Activated T-helper 1 cell treated with Interleukin-2 at 50 U/mL for 16 hours (primary cell): ENCODE measurements at regions not wholly inside any gene's neighbourhood (a gene's known extent, or its start where the extent isn't known, plus 50 kb on each side); places are given as distances from the start of the nearest gene placed in this dataset.
"Not testable (repeated sequence)": the region's sequence is repeated elsewhere in the genome, so short reads cannot be mapped to it uniquely, and the experiment has no call there.

Experiments used
- DNase-seq: peaks from one replicate; pipeline ENCODE4 v3.0.0-alpha.2; 2020; ENCODE audit warnings: low read depth

DNA sequence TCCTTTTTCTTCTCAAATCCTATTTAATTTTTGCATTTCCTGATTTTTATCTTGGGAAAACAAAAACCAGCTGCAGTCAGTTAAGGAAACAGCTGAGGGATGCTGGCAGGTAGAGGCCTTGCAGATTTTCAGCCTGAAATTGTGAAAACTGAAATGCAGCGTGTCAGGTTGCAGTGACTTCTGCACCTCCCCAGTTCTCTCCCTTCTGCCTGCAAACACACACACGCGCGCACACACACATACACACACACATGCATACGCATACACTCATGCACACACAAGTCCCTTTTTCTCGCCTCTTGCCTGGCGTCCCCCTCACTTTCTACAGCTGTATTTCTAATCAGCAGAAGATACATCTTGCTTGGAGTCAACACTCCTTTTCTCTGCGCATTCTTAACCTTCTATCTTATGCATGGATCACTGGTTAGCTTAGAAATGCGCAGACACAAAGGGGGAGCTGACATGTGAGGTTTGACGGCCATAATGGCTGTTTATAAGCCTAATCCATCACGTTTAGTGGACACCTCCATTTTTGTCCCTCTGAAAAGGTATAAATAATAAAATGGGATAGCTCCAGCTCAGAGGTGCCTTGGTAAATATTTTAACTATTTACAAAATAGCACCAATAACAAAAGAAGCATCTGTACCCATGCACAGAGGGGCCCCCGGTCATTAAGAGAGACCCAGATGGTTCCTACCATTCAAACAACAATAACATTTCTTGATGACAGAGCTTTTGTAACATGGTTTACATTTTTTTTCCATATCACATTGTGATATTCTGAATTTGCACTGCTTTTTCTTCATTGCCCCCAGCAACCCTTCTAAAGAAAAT lies 392.1 kb upstream of the SALL1 start:
- DNase-seq, result no peak

DNA sequence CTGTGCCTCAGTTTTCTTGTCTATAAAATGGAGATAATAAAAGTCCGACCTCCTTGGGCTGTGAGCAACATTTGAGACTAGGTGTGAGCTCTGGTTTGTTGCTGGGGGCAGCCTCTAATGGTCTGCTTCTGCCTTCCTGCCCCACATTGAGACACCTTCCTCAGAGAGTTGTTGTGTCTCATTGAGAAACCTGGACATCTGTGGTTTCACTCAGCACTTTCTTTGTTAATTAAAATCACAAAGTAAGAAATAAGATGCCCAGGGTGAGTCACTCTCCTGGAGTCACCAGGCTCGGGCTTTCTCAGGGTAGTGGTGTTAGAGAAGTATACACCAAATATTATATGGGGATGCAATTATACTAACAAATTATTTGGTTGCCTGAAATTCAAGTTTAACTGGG lies 389.2 kb upstream of the SALL1 start:
- DNase-seq, result no peak

DNA sequence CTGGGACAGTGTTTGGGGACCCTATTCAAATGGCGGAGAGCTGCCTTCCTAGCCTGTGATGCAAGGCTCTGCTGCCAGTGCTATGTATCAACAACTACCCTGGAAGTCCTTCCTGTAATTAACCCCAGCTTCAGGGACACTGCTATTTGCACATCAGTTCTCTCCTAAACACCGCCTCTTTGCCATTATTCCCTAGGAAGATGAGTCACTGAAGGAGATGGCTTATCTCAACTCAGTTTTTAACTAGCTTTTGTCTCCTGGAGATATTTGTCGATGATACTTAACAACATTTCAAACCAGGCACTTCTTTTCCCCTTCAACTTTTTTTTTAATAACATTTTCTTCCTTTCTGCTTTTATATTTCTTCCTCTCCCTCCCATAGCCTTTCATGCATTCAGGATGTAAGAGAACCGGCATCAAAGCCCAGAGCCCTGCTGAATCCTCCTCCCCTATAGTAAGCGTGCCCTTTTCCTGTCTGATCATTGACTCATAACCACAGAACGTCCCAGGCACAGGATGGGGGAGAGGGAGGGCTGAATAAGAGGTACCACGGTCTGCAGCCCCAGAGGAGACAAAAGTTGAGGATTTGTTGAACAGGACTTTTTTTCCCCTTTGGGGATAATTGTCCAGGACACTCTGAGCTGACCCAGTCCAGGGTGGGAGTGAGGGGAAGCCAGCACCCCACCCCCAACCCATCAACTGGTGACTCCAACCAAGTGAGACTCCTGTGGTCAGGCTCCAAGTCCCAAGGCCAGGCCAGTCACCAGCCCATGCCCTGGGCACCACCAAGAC lies 387.8 kb upstream of the SALL1 start:
- no peak for DNase-seq

DNA sequence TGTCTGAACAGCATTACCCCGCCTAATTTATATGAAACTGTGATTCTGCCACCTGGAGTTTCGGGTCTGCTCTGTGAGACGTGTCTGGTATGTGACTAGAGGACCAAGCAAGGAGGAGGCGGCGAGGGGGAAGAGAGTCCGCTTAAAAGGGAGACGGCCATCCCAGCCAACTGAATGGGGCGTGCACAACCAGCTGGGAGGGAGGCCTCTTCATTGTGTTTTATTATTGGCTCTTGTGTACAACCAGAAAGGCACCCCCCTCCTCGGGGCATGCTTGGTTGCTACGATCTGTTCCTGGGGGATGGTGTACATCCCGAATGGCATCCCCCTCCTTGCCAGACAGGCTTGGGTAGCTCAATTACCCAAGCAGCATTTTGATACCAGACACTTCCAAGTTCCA lies 384.5 kb upstream of the SALL1 start:
- no peak for DNase-seq

DNA sequence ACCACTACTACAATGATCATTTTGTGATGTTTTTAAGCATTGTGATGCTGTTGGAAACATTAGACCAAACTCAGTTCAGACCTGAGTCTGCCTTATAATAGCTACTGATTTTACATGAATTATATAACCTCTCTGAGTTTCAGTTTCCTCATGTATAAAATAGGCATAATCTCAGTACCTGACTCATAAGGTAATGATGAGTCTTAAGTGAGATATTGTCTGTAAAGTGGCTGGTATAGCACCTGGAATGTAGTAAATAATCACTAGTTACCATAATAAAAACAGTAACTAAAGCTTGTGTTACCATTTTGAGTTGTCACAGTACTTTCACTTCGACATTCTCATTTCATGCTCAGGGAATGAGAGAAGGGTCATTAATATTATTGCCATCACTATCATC lies 381.5 kb upstream of the SALL1 start:
- DNase-seq, result no peak

DNA sequence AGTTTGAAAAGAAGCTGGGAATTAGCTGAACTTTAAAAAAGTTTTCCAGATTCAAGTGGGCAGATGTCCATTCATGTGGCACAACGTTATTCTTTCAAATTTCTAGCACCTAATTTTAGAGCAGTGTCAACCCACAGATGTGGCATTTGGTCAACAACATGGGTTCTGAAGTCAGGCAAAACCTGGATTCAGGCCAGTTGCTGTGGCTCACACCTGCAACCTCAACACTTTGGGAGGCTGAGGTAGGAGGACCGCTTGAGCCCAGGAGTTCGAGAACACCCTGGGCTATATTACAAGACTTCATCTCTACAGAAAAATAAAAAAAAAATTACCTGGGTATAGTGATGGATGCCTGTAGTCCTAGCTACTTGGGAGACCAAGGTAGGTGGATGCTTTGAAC lies 380.2 kb upstream of the SALL1 start:
- no peak for DNase-seq

DNA sequence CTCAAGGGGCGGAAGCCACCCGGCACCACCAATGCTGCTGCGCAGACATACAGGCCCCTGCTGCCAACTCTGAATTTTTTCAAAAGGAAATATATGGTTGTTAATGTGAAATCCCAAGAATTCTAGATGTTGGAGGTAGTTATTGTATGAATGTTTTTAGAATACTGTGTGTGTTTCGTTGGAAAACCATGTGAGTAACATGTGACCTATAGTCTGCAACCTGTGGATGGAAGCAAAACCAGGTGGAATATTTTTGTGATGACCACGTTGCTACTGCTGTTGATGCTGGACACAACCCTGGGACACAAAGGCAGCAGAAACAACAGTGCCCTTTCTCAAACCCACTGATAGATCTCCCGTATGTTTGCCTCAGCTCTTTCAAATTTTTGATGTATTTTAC lies 376.3 kb upstream of the SALL1 start:
- no peak for DNase-seq

DNA sequence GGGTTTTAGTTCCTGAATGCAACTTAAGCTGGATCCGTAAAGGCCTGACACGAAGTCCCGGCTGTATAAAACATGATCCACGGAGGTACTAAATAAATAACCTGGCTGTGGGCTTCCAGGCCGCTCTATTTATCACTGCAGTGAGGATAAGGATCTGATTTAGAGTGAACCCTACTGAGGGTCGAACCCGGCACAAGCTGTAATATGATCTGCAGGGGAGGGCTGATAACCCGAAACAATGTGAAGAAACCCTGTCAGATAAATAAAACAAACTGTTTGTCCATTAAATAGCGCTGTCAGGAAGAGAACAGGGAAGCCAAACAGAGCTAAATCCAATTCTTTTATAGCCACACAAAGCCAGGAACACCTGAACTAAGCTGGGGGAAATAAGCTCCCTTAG lies 375.6 kb upstream of the SALL1 start:
- DNase-seq, result no peak

DNA sequence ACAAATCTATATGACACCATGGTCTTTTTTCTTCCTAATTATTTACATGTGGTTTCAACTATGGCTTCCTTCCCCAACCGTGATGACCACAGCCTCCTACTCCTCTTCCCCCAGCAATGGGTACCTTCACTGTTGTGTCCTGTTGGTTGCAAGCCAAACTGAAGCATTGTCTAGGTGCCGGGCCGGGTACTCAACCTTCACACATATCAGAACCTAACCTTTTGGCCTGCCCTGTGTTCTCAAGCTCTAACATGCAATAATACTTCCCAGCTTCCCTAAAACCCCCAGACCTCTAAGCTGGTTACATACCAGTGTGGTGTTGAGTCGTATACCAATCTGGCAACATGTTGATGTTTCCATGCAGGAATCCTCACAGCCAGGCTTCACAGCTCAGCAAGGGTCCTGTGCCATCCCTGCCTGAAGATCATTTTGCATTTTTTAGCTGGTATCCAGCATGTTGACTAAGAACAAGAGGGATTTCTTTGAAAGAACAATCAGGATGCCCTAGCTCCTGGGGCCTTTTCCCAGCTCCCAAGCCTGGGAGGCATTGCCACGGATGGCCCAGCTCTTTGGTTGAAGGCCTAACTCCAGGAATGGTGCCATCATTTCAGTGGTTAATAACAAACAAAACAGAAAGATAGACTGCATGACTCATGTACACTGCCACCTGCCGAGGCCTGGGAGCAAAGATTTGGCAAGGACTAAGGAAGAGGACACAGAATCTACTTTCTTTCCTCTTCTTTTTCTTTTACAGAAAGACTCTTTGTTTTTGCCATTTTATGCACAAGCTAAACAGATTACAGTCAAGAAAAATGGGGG lies 373.7 kb upstream of the SALL1 start:
- DNase-seq, result no peak

DNA sequence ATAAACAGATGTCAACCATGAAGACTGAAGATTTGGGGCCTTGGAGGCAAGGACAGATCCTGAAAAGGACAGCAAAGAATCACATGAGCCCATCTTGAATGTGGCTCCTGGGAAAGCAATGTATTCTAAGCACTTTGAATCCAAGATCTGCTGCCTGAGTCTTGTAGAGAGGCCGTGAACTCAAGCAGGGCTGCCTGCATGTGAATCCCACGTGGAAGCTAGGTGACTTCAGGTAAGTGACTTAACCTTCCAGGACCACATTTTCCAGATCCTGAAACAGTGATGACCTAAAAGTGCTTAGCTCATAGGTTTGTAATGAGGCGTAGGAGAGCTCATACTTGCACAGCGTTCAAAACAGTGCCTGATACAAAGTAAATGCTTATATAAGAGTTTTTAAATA lies 373.0 kb upstream of the SALL1 start:
- no peak for DNase-seq

DNA sequence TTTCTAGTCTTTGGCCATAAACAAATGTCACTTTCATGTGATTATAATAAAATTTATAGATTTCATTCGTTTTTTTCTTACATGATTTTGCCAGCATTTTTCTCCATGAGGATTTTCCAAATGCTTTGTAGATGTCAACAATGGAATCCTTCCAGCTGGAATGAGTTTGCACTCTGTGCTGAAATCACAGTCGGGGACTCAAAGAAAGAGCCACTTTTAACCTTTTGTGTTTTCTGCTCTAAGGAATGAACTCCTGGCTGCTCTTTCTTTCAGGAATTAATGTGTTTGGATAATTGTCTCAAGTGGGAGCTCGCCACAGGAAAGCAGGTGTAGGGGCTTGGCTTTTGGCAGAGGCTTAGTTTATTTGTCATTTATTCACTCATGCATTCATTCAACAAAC lies 372.3 kb upstream of the SALL1 start:
- no peak for DNase-seq

DNA sequence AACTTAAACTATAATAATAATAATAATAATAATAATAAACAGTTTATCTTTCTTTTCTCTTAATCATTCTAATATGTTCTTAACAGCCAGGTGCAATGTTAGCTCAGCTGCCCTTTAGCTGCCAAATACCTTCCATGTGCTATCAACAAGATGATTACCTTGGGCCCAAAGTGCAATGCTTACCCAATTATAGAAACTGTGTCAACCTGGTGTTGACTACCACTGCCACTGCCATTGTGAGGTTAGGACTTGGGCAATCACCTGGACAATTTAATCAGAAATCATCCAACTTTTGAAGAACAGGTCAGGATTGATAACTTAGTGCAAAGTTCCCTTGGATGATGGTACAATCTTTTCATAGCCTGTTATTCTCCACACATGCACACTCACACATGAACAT lies 371.8 kb upstream of the SALL1 start:
- no peak for DNase-seq

DNA sequence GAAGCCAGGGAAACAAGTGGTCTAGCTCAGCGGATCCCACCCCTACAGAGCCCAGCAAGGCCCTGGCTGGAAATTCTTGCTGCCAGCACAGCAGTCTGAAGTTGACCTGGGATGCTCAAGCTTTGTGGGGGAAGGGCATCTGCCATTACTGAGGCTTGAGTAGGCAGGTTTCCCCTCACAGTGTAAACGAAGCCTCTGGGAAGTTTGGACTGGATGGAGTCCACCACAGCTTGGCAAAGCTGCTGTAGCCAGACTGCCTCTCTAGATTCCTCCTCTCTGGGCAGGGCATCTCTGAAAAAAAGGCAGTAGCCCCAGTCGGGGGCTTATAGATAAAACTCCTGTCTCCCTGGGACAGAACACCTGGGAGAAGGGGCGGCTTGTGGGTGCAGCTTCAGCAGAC lies 365.9 kb upstream of the SALL1 start:
- DNase-seq, result not testable (repeated sequence)

DNA sequence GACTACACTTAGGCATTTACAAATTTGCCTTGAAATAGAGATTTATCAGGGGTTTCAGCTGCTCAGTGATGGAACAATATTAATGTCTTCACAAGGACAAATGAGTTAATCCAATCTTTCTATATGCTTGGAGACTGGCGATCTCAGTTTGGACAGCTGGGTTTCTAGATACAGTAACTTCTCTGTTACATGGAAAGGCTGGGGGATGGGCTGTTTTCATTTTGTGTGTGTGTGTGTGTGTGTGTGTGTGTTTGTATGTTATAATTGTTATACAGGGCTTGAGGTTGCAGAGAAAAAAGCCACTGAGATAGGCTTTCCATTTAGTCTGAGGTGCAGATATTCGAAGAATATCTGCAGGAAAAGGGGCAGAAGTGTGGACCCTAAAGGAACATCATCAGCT lies 359.3 kb upstream of the SALL1 start:
- DNase-seq, result no peak

DNA sequence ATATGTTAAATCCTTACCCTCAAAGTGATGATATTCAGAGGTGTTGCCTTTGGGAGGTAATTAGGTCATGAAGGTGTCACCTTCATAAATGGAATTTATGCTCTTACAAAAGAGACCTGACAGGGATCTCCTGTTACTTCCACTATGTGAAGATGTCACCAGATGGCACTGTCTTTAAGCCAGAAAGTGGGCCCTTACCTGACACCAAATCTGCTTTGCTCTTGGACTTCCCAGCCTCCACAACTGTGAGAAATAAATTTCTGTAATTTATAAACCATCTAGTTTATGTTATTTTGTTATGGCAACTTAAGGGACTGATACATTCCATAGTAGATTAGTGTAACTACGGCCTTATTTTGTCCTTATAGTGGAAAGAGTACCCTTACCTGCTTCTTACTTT lies 358.3 kb upstream of the SALL1 start:
- no peak for DNase-seq

DNA sequence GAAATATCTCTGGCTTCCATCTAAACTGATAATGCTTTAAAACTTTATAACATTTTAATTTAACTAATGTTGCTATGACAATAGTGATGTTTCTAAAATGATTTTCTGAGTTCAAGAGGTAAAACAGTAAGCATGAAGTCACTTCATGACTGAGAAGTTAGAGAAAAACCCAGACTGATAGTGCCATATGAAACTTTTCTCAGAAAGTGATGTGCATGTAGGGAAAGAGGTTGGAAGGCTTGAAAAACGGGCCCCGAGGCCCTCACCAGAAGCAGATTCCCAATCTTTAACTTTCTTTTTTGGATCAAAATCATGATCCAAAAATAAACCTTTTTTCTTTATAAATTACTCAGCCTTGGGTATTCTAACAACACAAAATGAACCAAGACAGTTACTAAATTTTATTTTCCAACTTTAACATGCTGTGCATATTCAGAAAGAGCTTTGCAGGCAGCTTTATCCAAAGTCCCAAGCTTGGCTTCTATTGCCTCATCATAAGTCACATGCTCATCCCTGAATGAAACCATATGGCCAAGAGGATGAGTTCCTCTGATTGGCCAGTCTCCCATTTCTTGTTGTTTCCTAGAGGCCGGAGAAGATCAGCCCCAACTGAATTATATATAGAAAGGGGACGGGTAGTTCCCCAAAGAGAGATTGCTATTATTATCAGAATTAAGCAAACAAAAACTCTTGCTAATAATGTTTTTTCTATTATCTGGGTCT lies 357.6 kb upstream of the SALL1 start:
- no peak for DNase-seq

DNA sequence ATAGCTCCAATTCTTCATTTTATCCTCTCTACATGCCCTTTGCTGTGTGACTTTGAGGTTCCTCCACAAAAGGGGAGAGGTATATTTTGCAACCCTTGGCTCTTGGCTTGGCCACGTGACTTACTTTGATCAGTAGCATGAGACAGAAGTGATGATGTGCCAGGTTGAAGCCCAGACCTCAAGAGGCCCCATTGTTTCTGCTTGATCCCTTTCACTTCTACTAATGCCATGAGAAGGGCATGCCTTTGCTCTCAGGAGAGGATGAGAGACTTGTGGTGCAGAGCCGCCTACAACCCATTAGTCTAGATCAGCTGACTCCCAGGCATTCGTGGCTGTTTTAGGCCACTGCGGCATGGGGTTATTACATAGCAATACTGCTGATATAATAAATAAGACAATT lies 356.2 kb upstream of the SALL1 start:
- DNase-seq, result no peak

DNA sequence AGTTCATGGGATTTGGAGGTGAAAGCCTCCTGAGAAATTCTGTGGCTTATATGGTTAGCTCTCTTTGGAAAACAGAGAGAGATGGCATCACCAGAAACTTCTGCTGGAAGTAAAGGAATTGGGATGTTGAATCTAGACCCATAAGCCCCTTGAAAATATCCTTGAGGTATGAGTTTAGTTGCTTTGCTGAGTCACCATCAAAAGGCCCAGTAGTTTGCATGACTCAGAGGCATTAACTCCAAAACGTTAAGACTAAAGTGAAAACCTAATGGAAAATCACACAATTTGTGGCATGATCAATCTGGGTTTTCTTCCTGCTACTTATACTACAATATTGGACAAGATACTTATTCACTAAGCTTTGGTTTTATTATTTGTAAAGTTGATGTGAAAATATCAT lies 349.2 kb upstream of the SALL1 start:
- DNase-seq, result no peak

DNA sequence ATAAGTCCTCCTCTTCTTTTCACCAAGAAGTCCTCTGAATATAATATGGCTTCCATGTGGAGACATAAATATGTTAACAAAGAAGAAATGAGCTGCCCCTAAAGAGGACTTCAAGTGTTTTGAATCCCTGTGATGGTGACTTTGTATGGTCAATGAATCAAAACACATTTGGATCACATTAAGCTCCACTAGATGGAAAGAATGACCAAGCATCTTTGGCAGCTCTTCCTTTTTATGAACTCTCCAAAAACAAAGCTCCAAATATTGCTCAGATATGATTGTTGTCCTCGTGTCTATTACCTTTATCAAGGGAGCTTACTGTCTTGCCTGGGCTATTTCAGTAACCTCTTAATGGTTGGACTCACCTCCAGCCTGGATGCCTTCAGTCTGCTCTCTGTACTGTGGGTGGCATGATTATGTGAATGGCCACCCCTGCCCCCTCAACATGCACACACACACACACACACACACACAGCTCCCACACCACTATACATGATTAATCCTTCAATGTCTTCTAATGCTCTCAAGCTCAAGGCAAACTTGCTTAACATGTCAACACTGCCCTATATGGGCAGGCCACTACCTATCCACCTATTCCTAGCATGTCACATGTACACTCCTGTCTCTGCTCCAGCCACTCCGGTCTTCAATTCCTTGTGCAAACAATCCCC lies 346.6 kb upstream of the SALL1 start:
- no peak for DNase-seq

DNA sequence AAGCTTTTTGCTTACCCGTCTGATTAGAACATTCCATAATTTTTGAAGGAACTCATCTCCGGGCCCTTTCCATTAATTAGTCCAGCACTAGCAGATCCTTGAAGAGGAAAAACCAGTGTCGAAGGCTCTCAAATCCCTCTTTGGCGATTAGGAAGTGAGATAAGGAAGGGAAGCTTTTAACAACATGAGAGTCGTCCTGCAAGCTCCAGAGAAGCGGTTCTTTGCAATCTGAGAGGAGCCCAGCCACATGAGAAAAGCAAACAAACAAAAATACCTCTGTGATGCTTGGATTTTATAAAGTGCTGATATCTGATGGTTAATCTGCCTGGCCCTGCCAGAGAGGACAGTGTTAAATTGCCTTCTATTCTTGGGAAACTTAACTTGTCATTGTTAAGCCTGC lies 339.8 kb upstream of the SALL1 start:
- no peak for DNase-seq

DNA sequence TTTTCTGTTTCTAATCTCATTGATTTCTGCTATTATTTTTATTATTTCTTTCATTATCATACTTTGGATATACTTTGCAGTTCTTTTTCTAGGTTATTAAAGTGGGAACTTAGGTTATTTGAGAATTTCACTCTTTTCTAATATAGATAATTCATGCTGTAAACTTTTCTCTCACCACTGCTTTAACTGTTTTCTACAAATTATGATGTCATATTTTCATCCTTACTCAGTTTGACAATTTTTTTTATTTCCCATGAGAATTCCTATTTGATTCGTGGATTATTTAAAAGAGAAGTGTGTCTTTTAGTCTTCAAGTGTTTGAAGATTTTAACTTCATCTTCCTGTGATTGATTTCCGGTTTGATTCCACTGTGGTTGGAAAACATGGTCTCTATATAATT lies 336.8 kb upstream of the SALL1 start:
- DNase-seq, result no peak
